Cardiac muscle cell (in vitro differentiated cells and primary cell): ENCODE measurements at regions not wholly inside any gene's neighbourhood (a gene's known extent, or its start where the extent isn't known, plus 50 kb on each side); places are given as distances from the start of the nearest gene placed in this dataset.

Experiments
- DNase-seq, 2 donors: peaks; one replicate each; pipeline versions ENCODE4 v3.0.0 to v3.0.0-alpha.2; 2010 to 2017; ENCODE audit warnings: low read depth in 1 of 2, low spot score in 1 of 2
- H3K27ac ChIP-seq: fragments of 200-600 bp; sonication (generic); 2 replicates; pipeline ENCODE4 v1.5.1; 2016
- H3K27me3 ChIP-seq: fragments of 200-600 bp; sonication (generic); 2 replicates; pipeline ENCODE4 v1.6.0; 2016; ENCODE audit warnings: control low read depth
- H3K36me3 ChIP-seq: fragments of 200-600 bp; sonication (generic); 2 replicates; pipeline ENCODE4 v1.5.1; 2016; ENCODE audit warnings: control low read depth
- H3K4me1 ChIP-seq: fragments of 200-600 bp; sonication (generic); 2 replicates; pipeline ENCODE4 v1.8.1; 2017; ENCODE audit warnings: low read depth, mild to moderate bottlenecking, mixed run types
- H3K4me3 ChIP-seq: fragments of 200-600 bp; sonication (generic); 2 replicates; pipeline ENCODE4 v1.5.1; 2016; ENCODE audit warnings: mild to moderate bottlenecking
- H3K9me3 ChIP-seq: fragments of 200-600 bp; sonication (generic); 2 replicates; pipeline ENCODE4 v1.5.1; 2017; ENCODE audit warnings: low read depth, mild to moderate bottlenecking, control low read depth
- TF ChIP-seq, protein P1 (sequence below): IDR thresholded peaks from 2 replicates; pipeline ENCODE4 v1.5.1; 2012; ENCODE audit warnings: low read depth, mild to moderate bottlenecking, low read length

- H3K4me3 ChIP-seq, result no peak overlapping the region
- TF ChIP-seq, protein P1, sequence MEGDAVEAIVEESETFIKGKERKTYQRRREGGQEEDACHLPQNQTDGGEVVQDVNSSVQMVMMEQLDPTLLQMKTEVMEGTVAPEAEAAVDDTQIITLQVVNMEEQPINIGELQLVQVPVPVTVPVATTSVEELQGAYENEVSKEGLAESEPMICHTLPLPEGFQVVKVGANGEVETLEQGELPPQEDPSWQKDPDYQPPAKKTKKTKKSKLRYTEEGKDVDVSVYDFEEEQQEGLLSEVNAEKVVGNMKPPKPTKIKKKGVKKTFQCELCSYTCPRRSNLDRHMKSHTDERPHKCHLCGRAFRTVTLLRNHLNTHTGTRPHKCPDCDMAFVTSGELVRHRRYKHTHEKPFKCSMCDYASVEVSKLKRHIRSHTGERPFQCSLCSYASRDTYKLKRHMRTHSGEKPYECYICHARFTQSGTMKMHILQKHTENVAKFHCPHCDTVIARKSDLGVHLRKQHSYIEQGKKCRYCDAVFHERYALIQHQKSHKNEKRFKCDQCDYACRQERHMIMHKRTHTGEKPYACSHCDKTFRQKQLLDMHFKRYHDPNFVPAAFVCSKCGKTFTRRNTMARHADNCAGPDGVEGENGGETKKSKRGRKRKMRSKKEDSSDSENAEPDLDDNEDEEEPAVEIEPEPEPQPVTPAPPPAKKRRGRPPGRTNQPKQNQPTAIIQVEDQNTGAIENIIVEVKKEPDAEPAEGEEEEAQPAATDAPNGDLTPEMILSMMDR, result no peak
- no peaks in the 10 kb centered on the region for H3K9me3 ChIP-seq
- no peak for DNase-seq
- H3K27ac ChIP-seq, result no peak overlapping the region
- no peaks in the 10 kb centered on the region for H3K27me3 ChIP-seq
- no peaks in the 10 kb centered on the region for H3K4me1 ChIP-seq
- no peaks in the 10 kb centered on the region for H3K36me3 ChIP-seq
These were observed 339.2 kb upstream of the PMFBP1 start for GRCh38 chr16:72511171-72511570.

- TF ChIP-seq, protein P1, result no peak
- no peaks in the 10 kb centered on the region for H3K36me3 ChIP-seq
- no peak overlapping the region for H3K27ac ChIP-seq
- no peaks in the 10 kb centered on the region for H3K27me3 ChIP-seq
- DNase-seq, result no peak
- H3K4me1 ChIP-seq, result no peaks in the 10 kb centered on the region
- H3K9me3 ChIP-seq, result no peaks in the 10 kb centered on the region
- H3K4me3 ChIP-seq, result no peak overlapping the region
These were observed 336.2 kb upstream of the PMFBP1 start for GRCh38 chr16:72508191-72508590.

- Histone ChIP-seq H3K27me3 (no peaks in the 10 kb centered on the region), H3K36me3 (no peaks in the 10 kb centered on the region), H3K4me1 (peaks cover 2% of the 10 kb centered on the region), H3K4me3 (no peak overlapping the region), H3K27ac (no peak overlapping the region), H3K9me3 (no peaks in the 10 kb centered on the region)
- TF ChIP-seq, protein P1, result no peak
- DNase-seq, result no peak
These were observed 330.6 kb upstream of the PMFBP1 start for GRCh38 chr16:72502594-72503005.

GRCh38 chr16:72501739-72502593 is 330.0 kb upstream of the PMFBP1 start:
- TF ChIP-seq, protein P1, result peak; percentile 91
- no peak overlapping the region for H3K4me3 ChIP-seq
- DNase-seq, result peak; percentile 74 to 88
- peaks cover 4% of the 10 kb centered on the region for H3K4me1 ChIP-seq
- no peak overlapping the region for H3K27ac ChIP-seq
- H3K9me3 ChIP-seq, result no peaks in the 10 kb centered on the region
- H3K27me3 ChIP-seq, result no peaks in the 10 kb centered on the region
- H3K36me3 ChIP-seq, result no peaks in the 10 kb centered on the region

- H3K4me1 ChIP-seq, result peaks cover 4% of the 10 kb centered on the region
- no peak for DNase-seq
- TF ChIP-seq, protein P1, result no peak
- H3K4me3 ChIP-seq, result no peak overlapping the region
- no peaks in the 10 kb centered on the region for H3K27me3 ChIP-seq
- no peak overlapping the region for H3K27ac ChIP-seq
- H3K36me3 ChIP-seq, result no peaks in the 10 kb centered on the region
- H3K9me3 ChIP-seq, result no peaks in the 10 kb centered on the region
These were observed 328.6 kb upstream of the PMFBP1 start for GRCh38 chr16:72500545-72500944.
